HG02852 (cell line): ENCODE measurements at regions not wholly inside any gene's neighbourhood (a gene's known extent, or its start where the extent isn't known, plus 50 kb on each side); places are given as distances from the start of the nearest gene placed in this dataset.
"Not testable (repeated sequence)": the region's sequence is repeated elsewhere in the genome, so short reads cannot be mapped to it uniquely, and the experiment has no call there.

Experiments
- ATAC-seq: cut with Tn5 transposase; IDR thresholded peaks from one replicate; pipeline ENCODE4 v1.9.1; 2021; ENCODE audit warnings: mild to moderate bottlenecking, moderate library complexity; ENCODE audit not compliant: unreplicated experiment

DNA sequence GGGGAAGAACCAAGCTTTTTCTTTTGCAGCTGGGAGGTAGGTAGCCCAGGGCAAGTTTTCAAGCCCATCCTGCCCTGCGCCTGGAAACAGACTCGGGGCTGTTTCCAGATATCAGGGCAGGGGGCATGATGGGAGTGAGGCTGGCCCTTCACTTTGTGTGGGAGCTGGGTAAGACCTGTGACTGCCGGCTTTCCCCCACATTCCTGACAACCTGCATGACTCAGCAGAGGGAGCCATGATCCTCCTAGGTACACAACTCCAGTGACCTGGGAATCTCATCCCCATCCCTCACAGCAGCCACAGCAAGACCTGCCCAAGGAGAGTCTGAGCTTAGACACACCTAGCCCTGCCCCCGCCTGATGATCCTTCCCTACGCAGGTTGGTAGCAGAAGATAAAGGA is 280.8 kb downstream of the SOX4 start:
- ATAC-seq = no peak

DNA sequence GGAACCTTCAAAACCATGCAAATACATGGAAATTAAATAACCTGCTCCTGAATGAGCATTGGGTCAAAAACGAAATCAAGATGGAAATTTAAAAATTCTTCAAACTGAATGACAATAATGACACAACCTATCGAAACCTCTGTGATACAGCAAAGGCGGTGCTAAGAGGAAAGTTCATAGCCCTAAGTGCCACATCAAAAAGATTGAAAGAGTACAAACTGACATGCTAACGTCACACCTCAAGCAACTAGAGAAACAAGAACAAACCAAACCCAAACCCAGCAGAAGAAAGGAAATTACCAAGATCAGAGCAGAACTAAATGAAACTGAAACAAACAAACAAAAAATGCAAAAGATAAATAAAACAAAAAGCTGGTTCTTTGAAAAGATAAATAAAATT is 283.5 kb downstream of the SOX4 start:
- not testable (repeated sequence) for ATAC-seq

DNA sequence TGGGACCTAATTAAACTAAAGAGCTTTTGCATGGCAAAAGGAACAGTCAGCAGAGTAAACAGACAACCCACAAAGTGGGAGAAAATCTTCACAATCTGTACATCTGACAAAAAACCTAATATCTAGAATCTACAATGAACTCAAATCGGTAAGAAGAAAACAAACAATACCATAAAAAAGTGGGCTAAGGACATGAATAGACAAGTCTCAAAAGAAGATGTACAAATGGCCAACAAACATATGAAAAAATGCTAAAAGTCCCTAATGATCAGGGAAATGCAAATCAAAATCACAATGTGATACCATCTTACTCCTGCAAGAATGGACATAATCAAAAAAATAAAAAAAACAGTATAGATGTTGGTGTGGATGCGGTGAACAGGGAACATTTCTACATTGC is 286.7 kb downstream of the SOX4 start:
- ATAC-seq = not testable (repeated sequence)

DNA sequence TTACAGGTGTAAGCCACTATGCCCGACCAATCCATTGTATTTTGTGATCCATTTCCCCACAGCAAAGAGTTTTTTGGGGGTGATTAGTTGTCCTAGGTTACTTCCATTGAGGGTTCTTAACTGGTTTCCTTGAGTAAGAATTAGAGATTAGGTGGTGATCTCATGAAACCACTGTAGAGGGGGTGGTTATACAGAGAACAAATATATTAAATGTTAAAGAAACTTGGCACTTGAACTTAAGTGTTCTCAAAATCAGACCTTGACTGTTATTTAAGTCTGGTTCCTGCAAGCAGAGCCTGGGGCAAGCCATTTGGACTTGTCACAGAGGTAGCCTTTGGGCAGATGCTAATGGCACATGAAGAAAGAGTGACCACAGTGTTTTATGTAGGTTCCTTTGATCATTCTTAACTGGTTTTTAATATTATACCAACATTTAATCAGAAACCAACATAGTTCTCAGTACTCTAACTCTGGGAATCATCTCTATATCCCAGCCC is 288.5 kb downstream of the SOX4 start:
- ATAC-seq = no peak

DNA sequence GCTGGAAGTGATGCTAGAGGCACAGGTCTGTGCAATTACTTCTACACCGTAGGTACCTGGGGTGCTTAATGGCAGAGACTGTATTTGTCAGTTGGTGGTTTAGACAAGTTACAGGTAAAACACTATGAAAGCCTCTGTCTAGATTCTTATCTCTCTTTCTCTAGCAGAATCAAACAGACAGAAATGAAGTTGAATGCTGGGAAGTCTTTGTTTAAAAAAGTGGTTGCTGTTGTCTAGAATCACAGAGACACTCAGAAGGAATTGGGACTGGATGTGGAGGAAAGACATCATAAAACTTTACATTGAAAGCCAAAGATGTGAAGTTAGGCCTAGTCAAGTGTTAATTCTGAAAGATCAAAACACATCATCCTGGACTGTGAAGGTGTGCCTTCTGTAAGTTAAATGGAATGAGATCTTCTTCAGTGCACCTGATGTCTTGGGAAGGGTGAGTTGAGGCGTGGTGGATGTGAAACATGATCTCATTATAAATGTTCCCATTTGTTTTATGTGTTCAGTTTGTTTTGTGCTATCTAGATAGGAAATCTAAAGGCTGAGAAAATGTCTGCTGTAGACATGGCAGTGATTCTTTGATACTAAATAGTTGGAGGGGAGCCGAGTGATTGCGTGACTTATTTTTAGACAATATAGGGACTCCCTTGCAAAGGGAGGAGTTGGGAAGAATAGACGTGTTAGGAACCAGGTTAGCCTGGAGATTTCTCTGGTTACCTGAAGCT is 290.2 kb downstream of the SOX4 start:
- no peak for ATAC-seq

DNA sequence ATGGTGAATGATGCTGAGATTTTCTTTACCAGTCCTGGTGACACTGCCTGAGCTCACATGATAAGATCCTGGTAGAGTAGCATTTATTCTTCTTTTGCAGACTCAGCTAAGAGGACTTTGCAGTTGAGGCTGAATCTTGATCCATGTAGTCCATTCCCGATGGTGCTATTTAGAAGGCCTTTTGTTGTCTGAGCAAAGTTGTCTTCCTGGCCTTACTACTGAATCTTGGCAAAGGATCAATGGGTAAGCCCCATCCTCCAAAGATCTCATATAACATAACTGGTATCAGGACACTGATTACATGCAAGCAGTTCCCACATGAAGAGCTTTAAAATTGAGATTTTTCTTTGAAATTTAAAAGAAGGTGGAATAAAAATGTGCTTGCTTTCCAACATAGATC is 291.6 kb downstream of the SOX4 start:
- no peak for ATAC-seq

DNA sequence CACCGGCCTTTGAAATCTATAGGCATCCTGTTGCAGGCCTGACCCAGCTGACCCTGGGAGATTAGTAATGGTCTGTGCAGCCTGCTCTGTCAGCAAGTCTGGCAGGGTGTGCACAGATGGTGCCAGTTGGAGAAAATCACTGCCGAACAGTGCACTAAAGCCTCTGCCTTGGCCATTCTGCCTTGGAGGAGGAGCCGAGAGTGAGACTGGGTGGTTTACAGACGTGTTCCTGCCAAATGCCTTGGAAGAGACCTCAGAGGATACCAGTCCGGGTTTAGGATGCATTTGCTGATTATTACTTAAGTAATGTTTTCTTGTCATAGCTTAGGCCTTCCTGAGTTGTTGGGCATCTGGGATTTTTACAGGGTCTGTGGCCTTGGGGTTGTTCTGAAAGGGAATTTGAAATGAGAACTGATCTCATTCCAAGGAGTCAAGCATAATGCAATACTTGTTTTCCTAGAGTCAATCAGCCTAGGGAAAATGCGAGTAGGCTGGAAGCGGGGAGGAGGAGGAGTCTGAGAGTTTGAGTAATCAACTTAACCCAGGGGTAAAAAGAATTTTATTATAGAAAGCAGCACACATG is 292.1 kb downstream of the SOX4 start:
- no peak for ATAC-seq

DNA sequence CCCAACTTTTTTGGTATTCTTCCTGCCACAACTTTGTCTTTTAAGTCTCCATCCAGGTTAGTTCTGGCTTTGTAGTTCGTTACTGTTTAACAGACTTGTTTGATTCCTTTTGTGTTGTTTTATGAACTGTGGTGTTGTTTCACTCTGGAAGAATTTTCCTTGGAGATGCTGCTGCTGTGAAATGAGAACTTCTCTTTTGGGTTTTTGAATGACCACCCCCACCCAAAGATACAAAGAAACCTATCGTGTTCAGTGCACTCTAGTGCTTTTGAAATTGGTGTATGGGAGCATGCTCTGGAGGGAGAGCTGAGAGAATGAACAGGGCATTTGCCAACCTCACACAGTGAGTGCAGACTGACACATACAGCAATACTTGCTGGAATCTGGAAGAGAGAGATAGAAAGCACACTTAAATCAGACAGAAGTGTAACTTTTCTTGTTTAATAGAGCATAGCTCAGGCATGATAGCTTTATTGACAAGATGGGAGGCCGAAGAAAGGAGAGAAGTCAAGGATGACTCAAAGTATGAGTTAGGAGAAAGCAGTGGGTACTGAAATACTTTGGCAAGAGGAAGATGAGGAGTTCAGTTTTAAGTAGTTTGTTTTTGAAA is 293.1 kb downstream of the SOX4 start:
- ATAC-seq = no peak

DNA sequence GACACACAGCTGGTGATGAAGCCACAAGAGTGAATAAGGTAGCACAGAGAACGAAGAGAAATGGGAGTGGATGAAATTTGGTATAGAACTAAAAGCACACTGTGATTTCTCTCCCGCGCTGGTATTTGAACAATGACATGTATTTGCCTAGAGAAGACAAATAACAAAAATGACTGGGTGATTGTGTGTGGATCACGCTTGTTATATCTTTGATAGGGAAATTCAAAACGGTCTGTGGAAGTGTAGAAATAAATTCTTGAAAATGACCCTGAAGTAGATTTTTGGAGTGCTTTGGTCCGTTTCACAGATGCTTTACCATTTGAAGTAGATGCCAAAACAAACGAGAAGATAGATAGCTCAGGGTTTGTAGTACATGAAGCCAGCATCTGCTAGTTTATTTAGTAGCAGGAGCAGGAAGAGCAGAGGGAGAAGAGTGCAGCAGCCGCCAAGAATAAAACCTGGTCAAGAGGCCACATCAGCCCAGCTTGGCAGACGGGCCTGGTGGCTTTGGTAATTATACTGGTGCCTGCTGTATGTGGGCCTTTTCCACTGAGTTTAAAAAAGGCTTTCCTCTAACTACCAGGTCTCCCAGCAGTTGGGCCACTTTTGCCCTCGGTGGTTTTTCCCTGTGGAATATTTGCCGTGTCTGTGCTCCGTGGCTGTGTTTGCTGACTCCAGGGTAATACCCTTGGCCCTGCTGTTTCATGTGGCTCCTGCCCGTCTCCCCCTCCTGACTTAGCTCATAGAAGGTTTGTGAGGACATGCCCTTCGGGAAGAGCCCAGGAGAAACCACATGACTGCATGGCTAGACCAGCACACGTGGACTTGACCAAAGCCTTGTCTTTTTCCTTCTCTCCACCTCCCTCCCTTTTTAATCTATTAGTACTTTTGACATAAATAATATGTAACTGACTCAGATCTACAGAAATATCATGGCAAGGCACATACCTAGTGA is 294.0 kb downstream of the SOX4 start:
- no peak for ATAC-seq

DNA sequence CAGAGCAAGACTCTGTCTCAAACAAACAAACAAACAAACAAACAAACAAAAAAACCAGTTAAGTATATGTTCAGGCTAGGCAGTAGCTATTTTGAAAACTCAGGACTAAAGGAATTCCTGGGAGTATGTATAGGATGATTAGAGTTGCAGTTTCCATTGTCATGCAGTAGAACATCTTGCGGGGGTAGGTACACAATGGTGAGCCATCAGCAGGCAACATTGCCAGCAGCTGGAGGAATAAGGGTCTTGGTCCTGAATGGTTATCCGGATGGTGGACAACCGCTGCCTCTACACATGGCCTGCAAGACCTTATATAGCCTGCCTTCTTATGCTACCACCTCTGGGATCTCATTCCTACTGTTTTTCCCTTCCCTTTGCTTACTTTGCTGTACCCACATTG is 297.5 kb downstream of the SOX4 start:
- no peak for ATAC-seq

DNA sequence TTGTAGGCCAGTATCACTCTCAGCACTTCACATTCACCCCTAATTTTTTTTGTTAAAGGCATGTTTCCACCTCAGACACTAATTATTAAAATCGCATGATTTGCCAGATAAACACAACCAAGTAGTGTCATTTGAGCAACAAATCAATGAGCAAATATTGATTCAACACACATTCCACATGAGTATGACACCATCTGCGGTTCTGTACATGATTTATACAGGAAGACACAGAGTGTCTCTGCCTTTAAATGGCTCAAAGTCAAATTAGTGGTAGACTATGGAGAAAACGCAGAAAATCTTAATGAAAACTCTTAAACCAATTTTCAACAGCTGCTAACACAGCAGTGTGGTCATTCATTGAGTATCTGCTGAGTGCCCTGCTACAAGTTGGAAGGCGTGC is 300.2 kb downstream of the SOX4 start:
- ATAC-seq = no peak

DNA sequence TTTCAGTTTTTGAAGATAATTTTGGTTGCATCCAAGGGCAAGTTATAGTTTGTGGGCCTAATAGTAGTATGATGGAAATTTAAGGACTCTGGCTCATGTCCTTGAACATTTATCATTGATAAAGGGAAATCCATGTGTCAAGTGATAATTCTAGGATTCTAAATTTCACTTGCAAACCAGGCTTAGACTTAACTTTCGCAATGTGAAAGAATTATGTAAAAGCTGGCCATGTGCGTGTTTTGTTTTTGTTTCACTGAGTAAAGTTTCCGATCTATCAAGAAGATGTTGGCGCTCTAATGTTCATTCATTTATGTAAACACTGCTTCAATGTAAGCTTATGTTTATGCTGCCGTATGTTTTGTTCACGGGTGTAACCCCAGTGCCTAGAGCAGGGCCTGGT is 302.0 kb downstream of the SOX4 start:
- no peak for ATAC-seq

DNA sequence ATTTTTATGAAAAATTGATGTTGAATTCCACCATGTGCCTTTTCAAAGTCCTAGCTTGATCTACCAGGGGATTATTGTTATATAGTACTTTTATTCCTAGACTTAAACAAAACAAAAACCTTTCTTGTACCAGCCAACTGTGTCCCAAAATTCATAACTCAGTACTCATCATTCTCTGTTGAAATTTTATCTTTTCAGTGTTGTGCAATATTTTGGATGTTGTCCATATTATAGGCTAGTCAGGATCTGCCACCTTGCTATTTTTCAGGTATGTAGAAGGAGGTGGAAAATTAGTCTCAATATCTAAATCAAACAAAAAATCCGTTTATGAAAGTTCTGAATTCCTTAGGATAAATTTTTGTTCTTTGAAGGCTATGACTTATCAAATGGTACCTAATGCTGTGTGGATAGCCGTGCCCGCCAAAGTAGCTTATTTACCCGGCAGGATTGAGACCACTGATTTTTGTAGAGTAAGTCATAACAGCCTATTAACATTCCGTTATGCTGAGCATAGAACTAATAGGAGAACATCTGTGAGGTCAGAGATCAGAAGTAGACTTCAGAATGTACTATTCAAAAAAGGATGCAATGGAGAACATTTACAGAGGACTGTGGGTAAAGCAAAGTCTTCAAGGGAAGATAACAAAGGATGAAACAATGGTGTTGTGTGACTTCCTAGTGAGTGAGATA is 304.7 kb downstream of the SOX4 start:
- ATAC-seq = no peak

DNA sequence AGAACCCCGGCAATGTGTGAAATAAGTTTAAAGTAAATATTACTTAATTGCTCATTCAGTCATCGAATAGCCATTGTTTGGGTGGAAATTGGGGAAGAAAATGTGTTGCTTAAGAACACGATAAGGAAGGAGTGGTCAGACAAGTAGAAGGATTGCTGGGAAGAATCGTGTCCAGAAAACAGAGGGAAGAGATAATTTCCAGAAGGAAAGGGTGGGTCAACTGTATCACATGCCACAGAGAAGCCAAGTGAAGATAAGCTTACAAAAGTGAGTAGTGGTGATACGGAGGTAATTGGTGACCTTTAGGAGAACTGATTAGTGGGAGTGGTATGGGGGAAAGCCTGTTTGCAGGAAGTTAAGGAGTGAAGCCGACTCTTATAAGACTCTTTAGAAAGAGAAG is 306.2 kb downstream of the SOX4 start:
- ATAC-seq = no peak

DNA sequence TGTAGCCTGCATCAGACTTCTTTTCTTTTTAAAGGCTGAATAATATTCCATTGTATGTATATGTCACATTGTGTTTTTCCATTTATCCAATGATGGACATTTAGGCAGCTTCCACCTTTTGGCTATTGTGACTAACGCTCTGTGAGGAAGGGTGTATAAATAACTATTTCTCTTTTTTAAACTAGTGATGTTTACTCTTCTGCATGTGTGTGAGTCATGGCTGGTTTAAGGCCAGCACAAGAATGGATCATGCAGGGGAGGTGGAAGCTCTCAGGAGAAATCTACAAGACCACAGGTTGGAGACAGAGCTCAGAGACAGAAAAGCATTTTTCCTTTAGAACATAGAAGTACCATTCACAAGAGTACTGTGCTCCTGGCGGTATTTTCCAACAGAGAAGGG is 307.2 kb downstream of the SOX4 start:
- no peak for ATAC-seq

DNA sequence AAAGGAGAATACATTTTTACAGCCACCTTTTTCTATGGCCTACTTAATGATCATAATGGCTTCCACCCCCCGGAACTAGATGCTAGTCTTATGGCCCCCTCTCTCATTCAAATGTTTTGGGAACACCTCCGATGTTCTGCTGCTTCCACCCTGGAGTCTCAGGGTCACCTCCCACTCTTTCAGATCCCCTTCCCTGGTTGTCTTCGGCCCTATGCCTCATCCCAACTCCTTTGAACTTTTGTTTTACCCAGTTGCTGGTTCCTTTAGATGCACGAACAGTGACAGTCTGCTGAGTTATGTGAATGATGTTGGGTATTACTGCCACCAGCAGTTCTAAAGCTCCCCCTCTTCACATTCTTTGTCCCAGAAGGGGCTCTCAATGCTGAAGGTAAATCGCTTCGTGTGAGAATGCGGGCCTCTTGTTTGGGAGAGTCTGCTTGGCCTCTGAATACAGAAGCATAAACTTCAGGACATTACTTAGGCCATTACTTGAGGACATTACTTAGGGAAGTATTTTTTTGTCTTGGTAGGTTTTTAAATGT is 309.1 kb downstream of the SOX4 start:
- ATAC-seq = no peak

DNA sequence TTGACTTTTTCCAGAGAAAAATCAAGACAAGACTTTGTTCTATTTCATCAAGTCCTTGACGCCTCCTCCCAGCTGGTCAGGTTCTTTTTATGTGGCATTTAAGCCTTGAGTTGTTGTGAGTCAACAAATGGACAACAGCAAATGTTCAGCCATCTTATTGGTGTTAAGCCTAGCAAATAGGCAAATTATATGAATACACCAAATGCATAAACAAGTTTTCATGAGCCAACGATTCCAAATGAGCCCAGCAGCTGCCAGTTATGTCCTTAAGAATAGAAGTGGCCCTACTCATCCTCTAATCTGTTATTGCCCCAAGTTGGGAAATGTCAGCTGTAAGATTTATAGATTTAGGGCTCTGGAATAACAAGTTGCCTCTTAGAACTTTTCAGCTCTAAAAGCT is 312.0 kb downstream of the SOX4 start:
- no peak for ATAC-seq

DNA sequence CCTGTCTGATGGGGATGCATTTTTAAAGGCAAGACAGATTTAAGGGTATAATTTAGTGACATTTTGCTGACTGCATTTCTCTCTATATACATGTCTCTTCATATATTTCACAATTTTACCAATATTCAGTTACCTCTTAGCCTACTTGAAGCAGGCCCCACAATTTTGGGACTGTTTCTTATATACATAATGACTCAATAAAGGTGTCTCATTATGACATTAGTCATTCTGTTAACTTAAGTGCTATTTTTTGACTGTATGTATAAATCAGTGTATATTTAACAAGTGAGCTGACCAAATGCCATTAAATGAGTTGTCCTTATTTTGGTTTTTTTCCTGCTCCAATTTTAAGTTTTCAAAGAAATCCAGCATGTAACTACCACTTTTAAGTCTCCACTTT is 313.3 kb downstream of the SOX4 start:
- ATAC-seq = no peak

DNA sequence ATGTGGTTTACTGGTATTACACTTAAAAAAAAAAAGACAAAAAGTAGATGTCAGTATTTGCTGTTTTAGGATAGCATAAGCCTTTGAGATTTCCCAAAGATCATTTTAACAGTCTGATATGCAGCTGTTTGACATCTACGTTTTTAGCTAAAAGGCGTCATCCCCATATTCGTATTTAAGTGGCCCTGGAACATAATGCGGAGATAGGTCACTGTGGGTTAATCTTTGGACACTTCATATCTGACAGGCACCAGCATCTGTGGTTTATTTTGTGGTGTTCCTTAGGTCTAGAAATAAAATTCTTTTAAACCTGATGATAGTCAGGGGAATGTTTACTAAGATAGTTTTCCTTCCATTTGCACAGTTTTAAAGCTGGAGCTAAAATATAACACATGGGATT is 313.7 kb downstream of the SOX4 start:
- ATAC-seq = no peak

DNA sequence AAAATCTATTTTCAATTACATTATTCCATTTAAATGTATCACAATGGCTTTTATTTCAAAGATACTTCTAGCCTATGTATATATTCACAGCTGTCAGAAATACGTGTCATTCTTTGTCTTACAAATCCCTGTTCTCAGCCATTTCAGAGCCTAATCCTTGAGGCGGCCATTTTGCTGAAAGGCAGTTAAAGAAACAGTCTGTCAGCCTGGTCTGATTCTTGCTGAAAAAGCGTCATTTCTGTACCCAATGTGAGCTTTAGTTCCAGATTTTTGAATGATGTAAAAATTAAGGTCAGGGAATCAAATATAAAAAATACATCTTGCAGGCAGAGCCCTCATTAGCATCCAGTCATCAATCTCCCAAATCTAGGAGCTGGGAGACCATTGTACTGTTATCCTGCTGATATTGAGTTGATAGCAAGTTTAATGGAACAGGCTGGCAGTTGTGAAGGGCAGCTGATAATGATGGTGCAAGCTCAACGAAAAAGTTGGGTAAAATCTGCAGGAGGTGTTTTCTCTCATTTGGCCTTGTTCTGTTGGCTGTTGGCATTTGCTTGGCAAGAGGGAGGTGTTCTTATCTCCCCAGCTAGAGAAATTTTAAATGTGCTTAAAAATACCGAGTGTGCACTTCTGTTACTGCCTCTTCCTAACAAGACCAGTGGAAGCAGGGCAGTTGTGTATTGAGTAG is 314.8 kb downstream of the SOX4 start:
- ATAC-seq = no peak
